ENCODE measurements at regions not wholly inside any gene's neighbourhood (a gene's known extent, or its start where the extent isn't known, plus 50 kb on each side); places are given as distances from the start of the nearest gene placed in this dataset.

- no peak overlapping the region for H3K27ac Mint-ChIP-seq
- H3K9me3 Mint-ChIP-seq: peaks cover 21% of the 10 kb centered on the region
- H3K27me3 Mint-ChIP-seq (ENCODE audit: low read depth): no peaks in the 10 kb centered on the region
- H3K36me3 Mint-ChIP-seq: peaks cover 10% of the 10 kb centered on the region
- H3K4me3 Mint-ChIP-seq: no peak overlapping the region
- DNase-seq (ENCODE audit: low spot score in 2 of 2, unreplicated experiment in 2 of 2): no peak
- TF ChIP-seq CTCF (IDR thresholded peaks at IDR 0.05; ENCODE audit: unreplicated experiment): no peak
- peaks cover 31% of the 10 kb centered on the region for H3K4me1 Mint-ChIP-seq
Observed at GRCh38 chr9:130785053-130785452, 50.0 kb upstream of the ABL1 start.

Data from mesothelial cell of epicardium (in vitro differentiated cells).